Neural cell (in vitro differentiated cells): ENCODE measurements at regions not wholly inside any gene's neighbourhood (a gene's known extent, or its start where the extent isn't known, plus 50 kb on each side); places are given as distances from the start of the nearest gene placed in this dataset.

Experiments used
- H2AFZ ChIP-seq: fragments of 200-600, 300-800 bp; sonication (generic), shearing (Covaris generic); 2 replicates; pipeline ENCODE4 v1.6.0; 2014; ENCODE audit warnings: low read depth, mild to moderate bottlenecking, antibody characterized with exemption, low read length, moderate library complexity
- H3F3A ChIP-seq: fragments of 200-600 bp; shearing (Covaris generic); 2 replicates; pipeline ENCODE4 v1.6.1; 2016; ENCODE audit warnings: mild to moderate bottlenecking, moderate library complexity, mixed read lengths, antibody characterized with exemption, low read length; ENCODE audit not compliant: insufficient read depth, poor library complexity, severe bottlenecking
- H3K27ac ChIP-seq: fragments of 200-600, 300-800 bp; sonication (generic), shearing (Covaris generic); 2 replicates; pipeline ENCODE4 v1.5.1; 2014; ENCODE audit warnings: mild to moderate bottlenecking, low read length, moderate library complexity
- H3K27me3 ChIP-seq: fragments of 300-800, 200-600 bp; sonication (generic), shearing (Covaris generic); 2 replicates; pipeline ENCODE4 v1.6.0; 2014; ENCODE audit warnings: mild to moderate bottlenecking, low read depth, low read length, moderate library complexity; ENCODE audit not compliant: insufficient read depth
- H3K36me3 ChIP-seq: fragments of 300-800, 200-600 bp; sonication (generic), shearing (Covaris generic); 2 replicates; pipeline ENCODE4 v1.5.1; 2014; ENCODE audit warnings: mild to moderate bottlenecking, antibody characterized with exemption, low read length, moderate library complexity; ENCODE audit not compliant: insufficient read depth
- H3K4me2 ChIP-seq: fragments of 300-800, 200-600 bp; sonication (generic), shearing (Covaris generic); 2 replicates; pipeline ENCODE4 v1.6.0; 2014; ENCODE audit warnings: mild to moderate bottlenecking, low read length
- H3K4me3 ChIP-seq: fragments of 300-800, 200-600 bp; sonication (generic), shearing (Covaris generic); 2 replicates; pipeline ENCODE4 v1.5.1; 2014; ENCODE audit warnings: mild to moderate bottlenecking, low read length, moderate library complexity
- H3K79me2 ChIP-seq: fragments of 200-600 bp; shearing (Covaris generic); replicated peaks from 2 replicates; pipeline ENCODE4 v1.6.0; 2014; ENCODE audit warnings: mild to moderate bottlenecking, low read length, moderate library complexity; ENCODE audit not compliant: insufficient read depth
- H3K9ac ChIP-seq: fragments of 300-800, 200-600 bp; sonication (generic), shearing (Covaris generic); 2 replicates; pipeline ENCODE4 v1.6.1; 2016; ENCODE audit warnings: mild to moderate bottlenecking, low read length, mixed read lengths
- H3K9me2 ChIP-seq: fragments of 200-600 bp; shearing (Covaris generic); 2 replicates; pipeline ENCODE4 v1.6.1; 2016; ENCODE audit warnings: mild to moderate bottlenecking, low read length, mixed read lengths; ENCODE audit not compliant: insufficient read depth
- H3K9me3 ChIP-seq: fragments of 200-600, 300-800 bp; sonication (generic), shearing (Covaris generic); 2 replicates; pipeline ENCODE4 v1.6.1; 2016; ENCODE audit warnings: mild to moderate bottlenecking, mixed run types, low read length, moderate library complexity, mixed read lengths
- H4K20me1 ChIP-seq: fragments of 200-600 bp; shearing (Covaris generic); 2 replicates; pipeline ENCODE4 v1.6.1; 2016; ENCODE audit warnings: mild to moderate bottlenecking, mixed run types; ENCODE audit not compliant: insufficient read depth
- EP300 ChIP-seq: fragments of 450-650 bp; conservative IDR thresholded peaks from 2 replicates; pipeline ENCODE4 v1.6.1; 2014; ENCODE audit warnings: antibody characterized with exemption, mild to moderate bottlenecking, moderate library complexity; ENCODE audit not compliant: poor library complexity, severe bottlenecking
- EZH2 ChIP-seq: fragments of 200-600, 300-800 bp; shearing (Covaris generic), sonication (generic); IDR thresholded peaks from 2 replicates; pipeline ENCODE4 v1.6.1; 2014; ENCODE audit warnings: antibody characterized with exemption, low read length, borderline replicate concordance, mild to moderate bottlenecking; ENCODE audit not compliant: insufficient read depth, poor library complexity, severe bottlenecking
- MXI1 ChIP-seq: fragments of 450-650 bp; conservative IDR thresholded peaks from 2 replicates; pipeline ENCODE4 v1.6.1; 2014; ENCODE audit warnings: antibody characterized with exemption, mild to moderate bottlenecking; ENCODE audit not compliant: poor library complexity, severe bottlenecking
- POLR2AphosphoS5 ChIP-seq: IDR thresholded peaks from 2 replicates; pipeline ENCODE4 v1.6.1; 2012
- RAD21 ChIP-seq: fragments of 450-650 bp; conservative IDR thresholded peaks from 2 replicates; pipeline ENCODE4 v1.6.1; 2014; ENCODE audit warnings: antibody characterized with exemption, mild to moderate bottlenecking, moderate library complexity
- REST ChIP-seq: IDR thresholded peaks from 2 replicates; pipeline ENCODE4 v1.6.1; 2012; ENCODE audit warnings: borderline replicate concordance
- SMC3 ChIP-seq: fragments of 450-650 bp; conservative IDR thresholded peaks from 2 replicates; pipeline ENCODE4 v1.6.1; 2014; ENCODE audit warnings: antibody characterized with exemption, mild to moderate bottlenecking, moderate library complexity; ENCODE audit not compliant: poor library complexity
- TAF1 ChIP-seq: IDR thresholded peaks from 2 replicates; pipeline ENCODE4 v1.6.1; 2012; ENCODE audit warnings: low read depth
- TF ChIP-seq, protein P1 (sequence below): fragments of 450-650 bp; IDR thresholded peaks from 2 replicates; pipeline ENCODE4 v1.5.1; 2014; ENCODE audit warnings: antibody characterized with exemption, mild to moderate bottlenecking, moderate library complexity; ENCODE audit not compliant: poor library complexity, severe bottlenecking

DNA sequence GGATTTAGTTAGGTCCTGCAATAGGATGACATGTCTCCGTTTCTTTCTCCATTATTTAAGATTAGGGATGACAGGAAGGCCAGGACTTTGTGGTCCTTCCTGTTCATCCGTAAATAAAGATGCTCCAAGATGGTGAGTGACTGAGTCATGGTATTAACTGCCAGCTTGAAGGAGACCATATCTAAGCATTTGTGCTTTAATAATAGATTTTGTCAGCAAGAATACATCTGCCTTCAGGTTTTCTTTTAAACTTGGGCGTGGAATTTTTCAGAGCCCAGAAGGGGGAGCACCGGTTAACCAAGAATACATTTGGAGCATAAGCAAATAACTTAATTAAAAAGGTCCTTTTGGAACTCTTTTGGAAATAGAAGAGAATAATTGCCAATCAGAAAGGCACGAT is 68.2 kb downstream of the ARHGAP35 start:
- no peak overlapping the region for H3K27ac ChIP-seq
- peaks cover 80% of the 10 kb centered on the region for H3K79me2 ChIP-seq
- no peaks in the 10 kb centered on the region for H3K27me3 ChIP-seq
- no peaks in the 10 kb centered on the region for H3K9me3 ChIP-seq
- no peak for TF ChIP-seq RAD21
- no peak for TF ChIP-seq POLR2AphosphoS5
- no peak for TF ChIP-seq EZH2
- TF ChIP-seq TAF1, result no peak
- no peak for TF ChIP-seq REST
- TF ChIP-seq, protein P1, sequence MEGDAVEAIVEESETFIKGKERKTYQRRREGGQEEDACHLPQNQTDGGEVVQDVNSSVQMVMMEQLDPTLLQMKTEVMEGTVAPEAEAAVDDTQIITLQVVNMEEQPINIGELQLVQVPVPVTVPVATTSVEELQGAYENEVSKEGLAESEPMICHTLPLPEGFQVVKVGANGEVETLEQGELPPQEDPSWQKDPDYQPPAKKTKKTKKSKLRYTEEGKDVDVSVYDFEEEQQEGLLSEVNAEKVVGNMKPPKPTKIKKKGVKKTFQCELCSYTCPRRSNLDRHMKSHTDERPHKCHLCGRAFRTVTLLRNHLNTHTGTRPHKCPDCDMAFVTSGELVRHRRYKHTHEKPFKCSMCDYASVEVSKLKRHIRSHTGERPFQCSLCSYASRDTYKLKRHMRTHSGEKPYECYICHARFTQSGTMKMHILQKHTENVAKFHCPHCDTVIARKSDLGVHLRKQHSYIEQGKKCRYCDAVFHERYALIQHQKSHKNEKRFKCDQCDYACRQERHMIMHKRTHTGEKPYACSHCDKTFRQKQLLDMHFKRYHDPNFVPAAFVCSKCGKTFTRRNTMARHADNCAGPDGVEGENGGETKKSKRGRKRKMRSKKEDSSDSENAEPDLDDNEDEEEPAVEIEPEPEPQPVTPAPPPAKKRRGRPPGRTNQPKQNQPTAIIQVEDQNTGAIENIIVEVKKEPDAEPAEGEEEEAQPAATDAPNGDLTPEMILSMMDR, result no peak
- TF ChIP-seq EP300, result no peak
- no peak for TF ChIP-seq SMC3
- TF ChIP-seq MXI1, result no peak
- no peak overlapping the region for H3K4me3 ChIP-seq
- H3K9ac ChIP-seq, result no peak overlapping the region
- H3F3A ChIP-seq, result no peaks in the 10 kb centered on the region
- H3K9me2 ChIP-seq, result no peaks in the 10 kb centered on the region
- H2AFZ ChIP-seq, result no peak overlapping the region
- H3K36me3 ChIP-seq, result no peaks in the 10 kb centered on the region
- no peak overlapping the region for H3K4me2 ChIP-seq
- H4K20me1 ChIP-seq, result no peaks in the 10 kb centered on the region

- Histone ChIP-seq H3K4me3 (no peak overlapping the region), H4K20me1 (no peaks in the 10 kb centered on the region)
Measured at GRCh38 chr19:46931202-46931601, 70.4 kb downstream of the ARHGAP35 start.

More at GRCh38 chr19:46931202-46931601, 70.4 kb downstream of the ARHGAP35 start:
- Histone ChIP-seq H3F3A (no peaks in the 10 kb centered on the region), H3K9ac (no peak overlapping the region), H3K9me2 (no peaks in the 10 kb centered on the region), H3K36me3 (no peaks in the 10 kb centered on the region), H3K9me3 (no peaks in the 10 kb centered on the region), H3K27ac (no peak overlapping the region), H3K79me2 (peaks cover 83% of the 10 kb centered on the region), H3K27me3 (no peaks in the 10 kb centered on the region), H3K4me2 (no peak overlapping the region), H2AFZ (no peak overlapping the region)
- TF ChIP-seq, protein P1, result no peak
- TF ChIP-seq RAD21 (no peak), TAF1 (no peak), MXI1 (no peak), REST (no peak), POLR2AphosphoS5 (no peak), EP300 (no peak), SMC3 (no peak)
